ENCODE measurements at regions not wholly inside any gene's neighbourhood (a gene's known extent, or its start where the extent isn't known, plus 50 kb on each side); places are given as distances from the start of the nearest gene placed in this dataset.

GRCh38 chr2:228602288-228602687 is 420.8 kb upstream of the SPHKAP start:
- H3K27me3 ChIP-seq (ENCODE audit: control insufficient read depth, insufficient read depth, low read length), result no peaks in the 10 kb centered on the region
- DNase-seq (ENCODE audit: low read depth, low spot score) (no peak), ATAC-seq (no peak)
- H3K36me3 ChIP-seq (ENCODE audit: control insufficient read depth, insufficient read depth, low read length), result no peaks in the 10 kb centered on the region
- in situ Hi-C loops (cut with HindIII; ENCODE audit: low pct_unique_long_range_greater_than_20kb, low sequenced_read_pairs), result no loop called here
- POLR2A ChIA-PET, result no interaction called here
- H3K4me1 ChIP-seq (ENCODE audit: control insufficient read depth, insufficient read depth, low read length), result no peaks in the 10 kb centered on the region
- CTCF ChIA-PET, result no interaction called here
- no peak overlapping the region for H3K4me3 ChIP-seq (ENCODE audit: low read depth in 2 of 2, low read length in 2 of 2)
- intact Hi-C loops (cut with micrococcal nuclease; ENCODE audit: unreplicated experiment), result no loop called here
- H3K27ac ChIP-seq (ENCODE audit: low read length), result no peak overlapping the region
- no peaks in the 10 kb centered on the region for H3K9me3 ChIP-seq (ENCODE audit: control insufficient read depth, insufficient read depth, low read depth, low read length)
- BruUV-seq (replicated peaks), result no TSS peak
- TF ChIP-seq POLR2AphosphoS5 (IDR thresholded peaks at IDR 0.05; ENCODE audit: low read depth, low read length) (no peak), CTCF (IDR thresholded peaks at IDR 0.05) (no peak), SIN3A (IDR thresholded peaks at IDR 0.05; ENCODE audit: borderline replicate concordance, insufficient read depth, low read depth, low read length) (no peak), TCF7L2 (IDR thresholded peaks at IDR 0.05; ENCODE audit: low read depth, low read length) (no peak)
- TF ChIP-seq, protein P1, sequence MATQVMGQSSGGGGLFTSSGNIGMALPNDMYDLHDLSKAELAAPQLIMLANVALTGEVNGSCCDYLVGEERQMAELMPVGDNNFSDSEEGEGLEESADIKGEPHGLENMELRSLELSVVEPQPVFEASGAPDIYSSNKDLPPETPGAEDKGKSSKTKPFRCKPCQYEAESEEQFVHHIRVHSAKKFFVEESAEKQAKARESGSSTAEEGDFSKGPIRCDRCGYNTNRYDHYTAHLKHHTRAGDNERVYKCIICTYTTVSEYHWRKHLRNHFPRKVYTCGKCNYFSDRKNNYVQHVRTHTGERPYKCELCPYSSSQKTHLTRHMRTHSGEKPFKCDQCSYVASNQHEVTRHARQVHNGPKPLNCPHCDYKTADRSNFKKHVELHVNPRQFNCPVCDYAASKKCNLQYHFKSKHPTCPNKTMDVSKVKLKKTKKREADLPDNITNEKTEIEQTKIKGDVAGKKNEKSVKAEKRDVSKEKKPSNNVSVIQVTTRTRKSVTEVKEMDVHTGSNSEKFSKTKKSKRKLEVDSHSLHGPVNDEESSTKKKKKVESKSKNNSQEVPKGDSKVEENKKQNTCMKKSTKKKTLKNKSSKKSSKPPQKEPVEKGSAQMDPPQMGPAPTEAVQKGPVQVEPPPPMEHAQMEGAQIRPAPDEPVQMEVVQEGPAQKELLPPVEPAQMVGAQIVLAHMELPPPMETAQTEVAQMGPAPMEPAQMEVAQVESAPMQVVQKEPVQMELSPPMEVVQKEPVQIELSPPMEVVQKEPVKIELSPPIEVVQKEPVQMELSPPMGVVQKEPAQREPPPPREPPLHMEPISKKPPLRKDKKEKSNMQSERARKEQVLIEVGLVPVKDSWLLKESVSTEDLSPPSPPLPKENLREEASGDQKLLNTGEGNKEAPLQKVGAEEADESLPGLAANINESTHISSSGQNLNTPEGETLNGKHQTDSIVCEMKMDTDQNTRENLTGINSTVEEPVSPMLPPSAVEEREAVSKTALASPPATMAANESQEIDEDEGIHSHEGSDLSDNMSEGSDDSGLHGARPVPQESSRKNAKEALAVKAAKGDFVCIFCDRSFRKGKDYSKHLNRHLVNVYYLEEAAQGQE (IDR thresholded peaks at IDR 0.05; ENCODE audit: insufficient read depth in 1 of 2, low read depth in 2 of 2, low read length in 1 of 2), result no peak

DNA sequence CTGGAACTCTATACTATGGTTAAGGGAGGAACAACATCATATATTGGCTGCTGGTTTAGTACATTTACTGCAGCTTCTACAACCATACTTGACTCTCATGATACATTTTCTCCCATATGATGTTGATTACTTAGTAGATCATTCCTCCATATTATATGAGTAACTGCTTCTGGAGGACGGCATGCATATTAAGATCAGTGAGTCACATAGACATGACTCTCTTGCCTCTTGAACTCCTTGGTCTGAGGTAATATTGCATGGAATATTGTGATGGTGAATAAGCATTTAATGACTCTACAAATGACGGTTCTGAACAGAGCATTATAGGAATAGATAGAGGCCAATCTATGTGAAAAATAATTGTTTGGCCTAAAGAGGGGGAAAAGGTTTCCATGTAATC is 418.8 kb upstream of the SPHKAP start:
- no peak overlapping the region for H3K4me3 ChIP-seq (ENCODE audit: low read depth in 2 of 2, low read length in 2 of 2)
- intact Hi-C loops (cut with micrococcal nuclease; ENCODE audit: unreplicated experiment) (no loop called here), in situ Hi-C loops (cut with HindIII; ENCODE audit: low pct_unique_long_range_greater_than_20kb, low sequenced_read_pairs) (no loop called here)
- ChIA-PET CTCF (no interaction called here), POLR2A (no interaction called here)
- H3K4me1 ChIP-seq (ENCODE audit: control insufficient read depth, insufficient read depth, low read length), result no peaks in the 10 kb centered on the region
- H3K9me3 ChIP-seq (ENCODE audit: control insufficient read depth, insufficient read depth, low read depth, low read length), result no peaks in the 10 kb centered on the region
- TF ChIP-seq POLR2AphosphoS5 (IDR thresholded peaks at IDR 0.05; ENCODE audit: low read depth, low read length), result no peak
- BruUV-seq (replicated peaks), result no TSS peak
- H3K27me3 ChIP-seq (ENCODE audit: control insufficient read depth, insufficient read depth, low read length), result no peaks in the 10 kb centered on the region
- DNase-seq (ENCODE audit: low read depth, low spot score) (no peak), ATAC-seq (no peak)
- H3K27ac ChIP-seq (ENCODE audit: low read length), result no peak overlapping the region
- H3K36me3 ChIP-seq (ENCODE audit: control insufficient read depth, insufficient read depth, low read length), result no peaks in the 10 kb centered on the region

DNA sequence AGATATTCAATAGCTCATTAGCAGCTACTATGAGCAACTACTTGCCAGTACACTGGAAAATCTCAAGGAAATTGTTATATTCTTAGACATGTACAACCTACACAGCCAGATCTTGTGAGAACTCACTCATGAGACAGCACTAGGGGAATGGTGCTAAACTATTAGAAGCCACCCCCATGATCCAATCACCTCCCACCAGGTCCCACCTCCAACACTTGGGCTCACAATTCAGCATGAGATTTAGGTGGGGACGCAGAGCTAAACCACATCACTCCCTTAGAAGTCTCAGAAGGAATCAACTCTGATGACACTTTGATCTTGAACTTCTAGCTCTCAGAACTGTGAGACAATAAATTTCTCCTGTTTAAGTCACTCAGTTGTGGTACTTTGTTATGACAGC is 418.3 kb upstream of the SPHKAP start:
- Histone ChIP-seq H3K36me3 (ENCODE audit: control insufficient read depth, insufficient read depth, low read length) (no peaks in the 10 kb centered on the region), H3K4me1 (ENCODE audit: control insufficient read depth, insufficient read depth, low read length) (no peaks in the 10 kb centered on the region), H3K27ac (ENCODE audit: low read length) (no peak overlapping the region), H3K27me3 (ENCODE audit: control insufficient read depth, insufficient read depth, low read length) (no peaks in the 10 kb centered on the region), H3K4me3 (ENCODE audit: low read depth in 2 of 2, low read length in 2 of 2) (no peak overlapping the region), H3K9me3 (ENCODE audit: control insufficient read depth, insufficient read depth, low read depth, low read length) (no peaks in the 10 kb centered on the region)
- ATAC-seq, result no peak
- in situ Hi-C loops (cut with HindIII; ENCODE audit: low pct_unique_long_range_greater_than_20kb, low sequenced_read_pairs) (no loop called here), intact Hi-C loops (cut with micrococcal nuclease; ENCODE audit: unreplicated experiment) (no loop called here)
- CTCF ChIA-PET, result no interaction called here
- no TSS peak for BruUV-seq (replicated peaks)
- no peak for TF ChIP-seq TCF7L2 (IDR thresholded peaks at IDR 0.05; ENCODE audit: low read depth, low read length)
- POLR2A ChIA-PET, result no interaction called here
- no peak for DNase-seq (ENCODE audit: low read depth, low spot score)

All from Panc1 (cell line).